ENCODE measurements at regions not wholly inside any gene's neighbourhood (a gene's known extent, or its start where the extent isn't known, plus 50 kb on each side); places are given as distances from the start of the nearest gene placed in this dataset.
"Not testable (repeated sequence)": the region's sequence is repeated elsewhere in the genome, so short reads cannot be mapped to it uniquely, and the experiment has no call there.

- DNase-seq = no peak
These were observed 54.4 kb upstream of the JAK1 start for GRCh38 chr1:65020774-65021173.

- no peak for DNase-seq
These were observed 55.4 kb upstream of the JAK1 start for GRCh38 chr1:65021795-65022194.

GRCh38 chr1:65022216-65022615 is 55.9 kb upstream of the JAK1 start:
- no peak for DNase-seq

- no peak for DNase-seq
These were observed 59.4 kb upstream of the JAK1 start for GRCh38 chr1:65025794-65026193.

GRCh38 chr1:65026235-65026634 is 59.9 kb upstream of the JAK1 start:
- no peak for DNase-seq

GRCh38 chr1:65027666-65028358 is 61.5 kb upstream of the JAK1 start:
- DNase-seq = no peak

GRCh38 chr1:65029434-65029833 is 63.1 kb upstream of the JAK1 start:
- not testable (repeated sequence) for DNase-seq

- DNase-seq = not testable (repeated sequence)
These were observed 68.5 kb upstream of the JAK1 start for GRCh38 chr1:65034879-65035278.

- DNase-seq = no peak
These were observed 70.3 kb upstream of the JAK1 start for GRCh38 chr1:65036570-65037051.

- no peak for DNase-seq
These were observed 72.7 kb upstream of the JAK1 start for GRCh38 chr1:65039066-65039465.

- no peak for DNase-seq
These were observed 73.2 kb upstream of the JAK1 start for GRCh38 chr1:65039508-65039907.

- DNase-seq = no peak
These were observed 76.1 kb upstream of the JAK1 start for GRCh38 chr1:65042467-65042866.

GRCh38 chr1:65044411-65044810 is 78.1 kb upstream of the JAK1 start:
- no peak for DNase-seq

GRCh38 chr1:65045022-65045817 is 78.9 kb upstream of the JAK1 start:
- no peak for DNase-seq

GRCh38 chr1:65048335-65048734 is 82.0 kb upstream of the JAK1 start:
- DNase-seq = no peak

- DNase-seq = no peak
These were observed 83.8 kb upstream of the JAK1 start for GRCh38 chr1:65049941-65050713.

- no peak for DNase-seq
These were observed 84.4 kb upstream of the JAK1 start for GRCh38 chr1:65050735-65051134.

- no peak for DNase-seq
These were observed 88.1 kb upstream of the JAK1 start for GRCh38 chr1:65054481-65054880.

GRCh38 chr1:65055747-65056146 is 89.4 kb upstream of the JAK1 start:
- no peak for DNase-seq

GRCh38 chr1:65056234-65056633 is 89.9 kb upstream of the JAK1 start:
- DNase-seq = no peak

- DNase-seq = no peak
These were observed 90.5 kb upstream of the JAK1 start for GRCh38 chr1:65056866-65057265.

GRCh38 chr1:65059930-65060538 is 88.0 kb upstream of the AK4 start:
- DNase-seq = no peak

- no peak for DNase-seq
These were observed 85.7 kb upstream of the AK4 start for GRCh38 chr1:65062339-65062738.
